Skeletal muscle satellite cell (primary cell): ENCODE measurements at regions not wholly inside any gene's neighbourhood (a gene's known extent, or its start where the extent isn't known, plus 50 kb on each side); places are given as distances from the start of the nearest gene placed in this dataset.

Experiments used
- H3K27me3 ChIP-seq: 2 replicates; pipeline ENCODE4 v1.7.0; 2013; ENCODE audit warnings: low read length; ENCODE audit not compliant: control insufficient read depth, insufficient read depth
- H3K36me3 ChIP-seq: 2 replicates; pipeline ENCODE4 v1.7.0; 2013; ENCODE audit warnings: mild to moderate bottlenecking, control low read depth, low read length; ENCODE audit not compliant: insufficient read depth
- H3K4me1 ChIP-seq: 2 replicates; pipeline ENCODE4 v1.7.0; 2013; ENCODE audit warnings: low read length; ENCODE audit not compliant: control insufficient read depth, insufficient read depth
- H3K4me2 ChIP-seq: 2 replicates; pipeline ENCODE4 v1.7.0; 2013; ENCODE audit warnings: mild to moderate bottlenecking, low read length
- H3K4me3 ChIP-seq: 2 replicates; pipeline ENCODE4 v1.7.0; 2013; ENCODE audit warnings: low read length
- H3K9ac ChIP-seq: 2 replicates; pipeline ENCODE4 v1.7.0; 2013; ENCODE audit warnings: mild to moderate bottlenecking, low read depth, low read length, moderate library complexity
- H3K9me3 ChIP-seq: replicated peaks from 2 replicates; pipeline ENCODE4 v1.7.0; 2013; ENCODE audit warnings: mild to moderate bottlenecking, control low read depth, low read length

DNA sequence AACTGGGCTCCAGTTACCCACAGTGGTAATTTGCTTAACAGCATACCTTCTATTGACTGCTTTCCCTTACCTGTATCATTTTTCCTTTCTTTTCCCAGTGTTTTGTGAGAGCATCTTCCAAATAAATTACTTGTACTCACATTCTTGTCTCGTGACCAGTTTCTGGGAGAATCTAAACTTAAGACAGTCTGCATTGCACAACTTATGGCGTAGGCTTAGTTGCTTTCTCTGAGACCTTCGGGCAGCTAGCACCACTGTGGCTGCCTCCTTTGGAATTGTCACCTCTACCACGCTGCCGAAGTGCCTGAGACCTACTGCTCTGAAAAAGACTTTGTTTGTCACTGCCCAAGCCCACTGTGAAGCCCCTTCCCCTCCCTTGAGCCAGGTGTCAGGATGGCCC, 188.1 kb upstream of the BMP2 start:
- no peaks in the 10 kb centered on the region for H3K36me3 ChIP-seq
- H3K4me2 ChIP-seq, result no peak overlapping the region
- H3K9ac ChIP-seq, result no peak overlapping the region
- H3K4me3 ChIP-seq, result no peak overlapping the region
- H3K9me3 ChIP-seq, result no peaks in the 10 kb centered on the region
- H3K27me3 ChIP-seq, result peaks cover 2% of the 10 kb centered on the region
- peaks cover 7% of the 10 kb centered on the region for H3K4me1 ChIP-seq

- H3K4me1 ChIP-seq, result peaks cover 1% of the 10 kb centered on the region
- H3K9me3 ChIP-seq, result no peaks in the 10 kb centered on the region
- peaks cover 2% of the 10 kb centered on the region for H3K27me3 ChIP-seq
- H3K4me2 ChIP-seq, result no peak overlapping the region
- no peaks in the 10 kb centered on the region for H3K36me3 ChIP-seq
- H3K9ac ChIP-seq, result no peak overlapping the region
- H3K4me3 ChIP-seq, result no peak overlapping the region
Observed at GRCh38 chr20:6577451-6577850, 190.0 kb upstream of the BMP2 start.

DNA sequence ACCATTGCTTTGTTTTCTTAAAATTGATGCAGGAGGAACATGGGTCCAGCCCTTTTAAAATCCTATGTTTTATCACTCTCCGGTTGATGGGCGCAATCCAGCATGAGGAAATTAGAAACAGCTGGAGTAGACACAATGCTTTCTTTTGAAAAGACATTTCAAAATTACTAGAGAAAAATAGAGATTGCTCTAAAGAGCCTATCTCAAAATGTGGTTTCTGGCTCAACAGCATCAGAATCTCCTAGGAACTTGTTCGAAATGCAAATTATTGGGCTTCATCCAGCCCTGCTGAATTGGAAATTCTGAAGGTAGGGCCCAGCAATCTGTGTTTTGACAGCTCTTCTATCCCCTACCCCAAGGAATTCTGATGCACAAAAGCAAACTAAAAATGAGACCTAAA, 190.8 kb upstream of the BMP2 start:
- no peaks in the 10 kb centered on the region for H3K4me1 ChIP-seq
- no peaks in the 10 kb centered on the region for H3K36me3 ChIP-seq
- peaks cover 2% of the 10 kb centered on the region for H3K27me3 ChIP-seq
- H3K4me2 ChIP-seq, result no peak overlapping the region
- H3K9me3 ChIP-seq, result no peaks in the 10 kb centered on the region
- H3K9ac ChIP-seq, result no peak overlapping the region
- no peak overlapping the region for H3K4me3 ChIP-seq

GRCh38 chr20:6575912-6576401, 191.5 kb upstream of the BMP2 start:
- Histone ChIP-seq H3K4me2 (no peak overlapping the region), H3K36me3 (no peaks in the 10 kb centered on the region), H3K4me1 (no peaks in the 10 kb centered on the region), H3K9me3 (no peaks in the 10 kb centered on the region), H3K4me3 (no peak overlapping the region), H3K27me3 (no peaks in the 10 kb centered on the region), H3K9ac (no peak overlapping the region)

- Histone ChIP-seq H3K27me3 (no peaks in the 10 kb centered on the region), H3K4me1 (peaks cover 21% of the 10 kb centered on the region), H3K36me3 (no peaks in the 10 kb centered on the region), H3K9ac (no peak overlapping the region), H3K9me3 (no peaks in the 10 kb centered on the region), H3K4me2 (no peak overlapping the region), H3K4me3 (no peak overlapping the region)
Observed at GRCh38 chr20:6566821-6567220, 200.7 kb upstream of the BMP2 start.

DNA sequence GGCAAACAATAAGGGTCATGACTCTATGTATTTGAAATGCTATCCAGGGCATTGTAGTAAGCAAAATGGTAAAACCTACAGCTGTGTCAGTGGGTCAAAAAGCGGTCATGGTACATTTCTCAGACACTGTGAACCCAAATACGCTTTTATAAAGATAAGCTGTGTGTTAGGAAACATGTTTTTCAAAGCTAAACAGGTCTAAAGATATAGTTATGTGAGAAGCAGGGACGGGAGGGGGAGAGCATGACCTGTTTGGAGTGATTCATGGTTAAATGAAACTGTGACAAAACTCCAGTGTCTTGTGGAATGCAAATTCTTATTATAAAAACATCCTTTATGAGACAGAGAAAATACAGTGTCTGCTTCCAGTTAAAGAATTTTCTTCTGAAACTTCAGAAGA, 205.4 kb upstream of the BMP2 start:
- Histone ChIP-seq H3K9ac (peak overlapping the region; percentile 62), H3K36me3 (no peaks in the 10 kb centered on the region), H3K4me2 (peak overlapping the region; percentile 22), H3K4me3 (no peak overlapping the region), H3K4me1 (peaks cover 27% of the 10 kb centered on the region), H3K9me3 (no peaks in the 10 kb centered on the region), H3K27me3 (no peaks in the 10 kb centered on the region)

DNA sequence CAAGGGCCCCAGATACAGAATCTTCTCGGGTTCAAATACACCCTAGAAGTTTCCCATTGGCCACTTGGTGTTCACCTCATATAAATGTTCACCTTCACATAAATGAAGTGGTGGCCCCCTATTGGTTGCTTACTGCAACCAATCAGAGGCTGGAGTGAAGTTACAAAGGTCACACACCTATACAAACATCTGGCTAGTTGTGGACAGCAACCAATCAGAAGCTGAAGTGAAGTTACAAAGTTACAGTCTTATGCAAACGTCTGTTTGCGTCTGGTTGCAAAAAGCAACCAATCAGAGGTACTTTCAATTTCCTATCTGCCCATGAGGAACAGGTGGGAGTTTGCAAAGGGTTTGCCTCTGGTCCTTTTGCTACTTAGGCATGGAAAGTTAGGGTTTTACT, 206.5 kb upstream of the BMP2 start:
- no peak overlapping the region for H3K4me3 ChIP-seq
- no peaks in the 10 kb centered on the region for H3K36me3 ChIP-seq
- no peaks in the 10 kb centered on the region for H3K9me3 ChIP-seq
- H3K9ac ChIP-seq, result no peak overlapping the region
- H3K27me3 ChIP-seq, result no peaks in the 10 kb centered on the region
- H3K4me2 ChIP-seq, result no peak overlapping the region
- H3K4me1 ChIP-seq, result peaks cover 20% of the 10 kb centered on the region

DNA sequence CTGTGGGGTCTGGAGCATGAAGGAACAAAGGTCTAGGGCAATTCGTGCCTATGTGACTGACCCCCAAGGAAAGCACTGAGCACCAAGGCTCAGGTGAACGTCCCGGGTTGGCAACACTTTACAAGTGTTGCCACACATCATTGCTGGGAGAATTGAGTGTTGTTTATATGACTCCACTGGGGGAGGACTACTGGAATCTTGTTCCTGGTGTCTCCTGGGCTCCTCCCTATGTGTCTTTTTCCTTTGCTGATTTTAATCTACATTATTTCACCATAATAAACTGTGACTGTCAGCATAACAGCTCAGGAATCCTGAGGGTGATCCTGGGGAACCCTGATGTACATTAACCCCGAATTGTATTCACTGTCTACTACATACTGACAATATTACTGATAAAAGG, 207.7 kb upstream of the BMP2 start:
- peaks cover 20% of the 10 kb centered on the region for H3K4me1 ChIP-seq
- H3K36me3 ChIP-seq, result no peaks in the 10 kb centered on the region
- H3K4me2 ChIP-seq, result no peak overlapping the region
- no peak overlapping the region for H3K4me3 ChIP-seq
- no peak overlapping the region for H3K9ac ChIP-seq
- H3K9me3 ChIP-seq, result no peaks in the 10 kb centered on the region
- no peaks in the 10 kb centered on the region for H3K27me3 ChIP-seq

DNA sequence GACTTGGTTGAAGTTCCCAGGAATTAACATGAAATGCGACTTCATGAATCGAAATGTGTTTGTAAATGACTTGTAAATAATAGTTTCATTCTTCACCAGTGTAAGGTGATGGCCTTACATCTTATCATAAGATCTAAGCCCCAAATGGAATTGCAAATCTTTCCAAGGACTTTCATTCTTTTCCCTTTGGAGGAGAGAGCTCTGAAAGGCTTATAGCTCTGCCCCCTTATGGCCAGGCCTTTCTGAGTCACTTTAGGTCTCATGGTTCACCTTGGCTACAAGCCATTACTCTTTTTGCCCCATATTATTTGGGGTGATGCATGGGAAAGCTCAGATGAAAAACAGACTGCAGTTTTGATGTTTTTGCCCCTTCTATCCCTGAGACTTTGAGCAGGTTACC, 209.1 kb upstream of the BMP2 start:
- H3K4me2 ChIP-seq, result no peak overlapping the region
- H3K27me3 ChIP-seq, result no peaks in the 10 kb centered on the region
- H3K9ac ChIP-seq, result no peak overlapping the region
- H3K4me3 ChIP-seq, result no peak overlapping the region
- no peaks in the 10 kb centered on the region for H3K36me3 ChIP-seq
- H3K9me3 ChIP-seq, result no peaks in the 10 kb centered on the region
- H3K4me1 ChIP-seq, result peaks cover 20% of the 10 kb centered on the region

GRCh38 chr20:6533761-6534479, 233.6 kb upstream of the BMP2 start:
- no peaks in the 10 kb centered on the region for H3K9me3 ChIP-seq
- H3K4me3 ChIP-seq, result peak overlapping the region; percentile 46
- no peaks in the 10 kb centered on the region for H3K36me3 ChIP-seq
- H3K9ac ChIP-seq, result peak overlapping the region; percentile 43
- H3K27me3 ChIP-seq, result peaks cover 60% of the 10 kb centered on the region
- H3K4me2 ChIP-seq, result peak overlapping the region; percentile 71
- H3K4me1 ChIP-seq, result peaks cover 15% of the 10 kb centered on the region

- Histone ChIP-seq H3K27me3 (peaks cover 57% of the 10 kb centered on the region), H3K9ac (peak overlapping the region; percentile 42), H3K9me3 (no peaks in the 10 kb centered on the region), H3K4me1 (peaks cover 15% of the 10 kb centered on the region), H3K36me3 (no peaks in the 10 kb centered on the region), H3K4me3 (peak overlapping the region; percentile 25), H3K4me2 (peak overlapping the region; percentile 71)
Observed at GRCh38 chr20:6533351-6533750, 234.1 kb upstream of the BMP2 start.

DNA sequence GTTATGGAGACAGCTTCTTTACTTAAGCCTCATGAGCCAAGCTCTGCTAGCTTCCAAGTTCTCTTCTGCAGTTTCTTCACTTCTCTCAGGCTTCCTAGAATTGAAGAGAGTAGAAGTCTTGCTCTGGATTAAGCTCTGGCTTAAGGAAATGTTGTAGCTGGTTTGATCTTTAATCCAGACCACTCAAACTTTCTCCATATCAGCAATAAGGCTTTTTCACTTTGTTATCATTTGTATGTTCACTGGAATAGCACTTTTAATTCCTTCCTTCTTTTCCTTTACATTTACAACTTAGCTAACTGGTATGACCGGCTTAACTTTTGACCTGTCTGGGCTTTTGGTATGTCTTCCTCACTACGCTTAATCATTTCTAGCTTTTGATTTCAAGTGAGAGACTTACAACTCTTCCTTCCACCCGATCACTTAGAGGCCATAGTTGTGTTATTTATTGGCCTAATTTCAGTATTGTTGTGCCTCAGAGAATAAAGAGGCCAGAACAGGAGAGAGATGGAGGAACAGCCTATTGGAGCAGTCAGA, 236.6 kb upstream of the BMP2 start:
- Histone ChIP-seq H3K4me3 (no peak overlapping the region), H3K36me3 (no peaks in the 10 kb centered on the region), H3K9me3 (no peaks in the 10 kb centered on the region), H3K4me1 (peaks cover 18% of the 10 kb centered on the region), H3K27me3 (peaks cover 37% of the 10 kb centered on the region), H3K9ac (no peak overlapping the region), H3K4me2 (no peak overlapping the region)
